ENCODE measurements at regions not wholly inside any gene's neighbourhood (a gene's known extent, or its start where the extent isn't known, plus 50 kb on each side); places are given as distances from the start of the nearest gene placed in this dataset.
"Not testable (repeated sequence)": the region's sequence is repeated elsewhere in the genome, so short reads cannot be mapped to it uniquely, and the experiment has no call there.

GRCh38 chr1:194640322-194640721, 1453.9 kb upstream of the B3GALT2 start:
- H3K4me1 ChIP-seq = no peaks in the 10 kb centered on the region
- H3K27ac ChIP-seq = no peak overlapping the region
- WGBS, 4 donors = 87 to 98% (median 94%) methylated on average over 2 of the region's 2 CpGs
- no peak for TF ChIP-seq POLR2A (IDR thresholded peaks at IDR 0.05)
- no peak for TF ChIP-seq CTCF (IDR thresholded peaks at IDR 0.05)
- peaks cover 0 to 11% (median 0%) of the 10 kb centered on the region in 12 donors for H3K9me3 ChIP-seq
- H3K27me3 ChIP-seq = no peaks in the 10 kb centered on the region
- DNase-seq (no peak), ATAC-seq (no peak)
- no peaks in the 10 kb centered on the region for H3K36me3 ChIP-seq
- intact Hi-C loops (cut with DNase I) = no loop called here
- no peak overlapping the region for H3K4me3 ChIP-seq

DNA sequence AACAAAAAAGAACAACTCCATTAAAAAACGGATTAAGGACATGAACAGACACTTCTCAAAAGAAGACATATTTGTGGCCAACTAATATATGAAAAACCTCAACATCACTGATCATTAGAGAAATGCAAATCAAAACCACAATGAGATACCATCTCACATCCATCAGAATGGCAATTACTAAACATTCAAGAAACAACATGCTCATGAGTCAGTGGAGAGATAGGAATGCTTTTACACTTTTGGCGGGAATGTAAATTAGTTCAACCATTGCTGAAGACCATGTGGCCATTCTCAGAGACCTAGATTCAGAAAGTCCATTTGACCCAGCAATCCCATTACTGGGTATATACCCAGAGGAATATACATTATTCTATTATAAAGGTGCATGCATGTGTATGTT, 1442.6 kb upstream of the B3GALT2 start:
- Histone ChIP-seq H3K27me3 (no peaks in the 10 kb centered on the region), H3K9me3 (peaks cover 0 to 20% (median 0%) of the 10 kb centered on the region in 12 donors), H3K4me3 (no peak overlapping the region), H3K36me3 (no peaks in the 10 kb centered on the region), H3K27ac (no peak overlapping the region), H3K4me1 (no peaks in the 10 kb centered on the region)
- TF ChIP-seq POLR2A (IDR thresholded peaks at IDR 0.05) (no peak), CTCF (IDR thresholded peaks at IDR 0.05) (no peak)
- ATAC-seq (no peak), DNase-seq (no peak)
- intact Hi-C loops (cut with DNase I) = no loop called here
- WGBS, 4 donors = 79 to 84% (median 80%) methylated on average over 2 of the region's 2 CpGs

GRCh38 chr1:194624833-194625232, 1438.4 kb upstream of the B3GALT2 start:
- Histone ChIP-seq H3K36me3 (no peaks in the 10 kb centered on the region), H3K4me3 (no peak overlapping the region), H3K27me3 (no peaks in the 10 kb centered on the region), H3K27ac (no peak overlapping the region), H3K9me3 (peaks cover 0 to 20% (median 0%) of the 10 kb centered on the region in 12 donors), H3K4me1 (no peaks in the 10 kb centered on the region)
- no peak for ATAC-seq
- TF ChIP-seq CTCF (IDR thresholded peaks at IDR 0.05) (no peak), POLR2A (IDR thresholded peaks at IDR 0.05) (no peak)
- 73 to 93% (median 85%) methylated on average over 3 to 4 of the region's 4 CpGs for WGBS, 4 donors
- no peak for DNase-seq
- intact Hi-C loops (cut with DNase I) = no loop called here

GRCh38 chr1:194618101-194618500, 1431.7 kb upstream of the B3GALT2 start:
- 77 to 92% (median 90%) methylated on average over 2 of the region's 2 CpGs for WGBS, 4 donors
- DNase-seq (no peak), ATAC-seq (no peak)
- Histone ChIP-seq H3K27me3 (no peaks in the 10 kb centered on the region), H3K9me3 (peaks cover 0 to 23% (median 0%) of the 10 kb centered on the region in 12 donors), H3K27ac (no peak overlapping the region), H3K4me3 (no peak overlapping the region), H3K36me3 (no peaks in the 10 kb centered on the region), H3K4me1 (no peaks in the 10 kb centered on the region)
- intact Hi-C loops (cut with DNase I) = no loop called here
- no peak for TF ChIP-seq CTCF (IDR thresholded peaks at IDR 0.05)

GRCh38 chr1:194617272-194617671, 1430.9 kb upstream of the B3GALT2 start:
- intact Hi-C loops (cut with DNase I) = not testable (repeated sequence)
- WGBS, 4 donors = 81 to 93% (median 89%) methylated on average over 6 of the region's 6 CpGs

More at GRCh38 chr1:194617272-194617671, 1430.9 kb upstream of the B3GALT2 start:
- peaks cover 0 to 23% (median 0%) of the 10 kb centered on the region in 12 donors for H3K9me3 ChIP-seq
- H3K4me3 ChIP-seq, H3K27ac ChIP-seq, H3K36me3 ChIP-seq, H3K27me3 ChIP-seq, DNase-seq, H3K4me1 ChIP-seq, ATAC-seq: not testable (repeated sequence)

Measured in heart left ventricle (tissue), 16 donors.